NT2/D1 (cell line): ENCODE measurements at regions not wholly inside any gene's neighbourhood (a gene's known extent, or its start where the extent isn't known, plus 50 kb on each side); places are given as distances from the start of the nearest gene placed in this dataset.

ENCODE experiments used
- DNase-seq: peaks from one replicate; pipeline ENCODE4 v3.0.0-alpha.2; 2011; ENCODE audit warnings: low read depth, low spot score
- H3K27me3 ChIP-seq: 2 replicates; pipeline ENCODE4 v1.6.0; 2011; ENCODE audit warnings: mild to moderate bottlenecking; ENCODE audit not compliant: insufficient read length, insufficient read depth
- H3K36me3 ChIP-seq: 2 replicates; pipeline ENCODE4 v1.6.1; 2011; ENCODE audit warnings: mild to moderate bottlenecking, low read length, mixed read lengths; ENCODE audit not compliant: insufficient read depth, insufficient read length
- H3K4me1 ChIP-seq: 2 replicates; pipeline ENCODE4 v1.5.1; 2011; ENCODE audit not compliant: insufficient read depth, insufficient read length
- H3K4me3 ChIP-seq: 2 replicates; pipeline ENCODE4 v1.5.1; 2011; ENCODE audit warnings: low read depth; ENCODE audit not compliant: insufficient read length
- H3K9ac ChIP-seq: 2 replicates; pipeline ENCODE4 v1.6.0; 2011; ENCODE audit warnings: low read depth; ENCODE audit not compliant: insufficient read length
- H3K9me3 ChIP-seq: 2 replicates; pipeline ENCODE4 v1.5.1; 2011; ENCODE audit warnings: mild to moderate bottlenecking, low read length; ENCODE audit not compliant: insufficient read depth
- SUZ12 ChIP-seq: IDR thresholded peaks from 2 replicates; pipeline ENCODE4 v1.6.1; 2011; ENCODE audit not compliant: insufficient read length, insufficient read depth; ENCODE audit errors: extremely low read depth
- YY1 ChIP-seq: IDR thresholded peaks from 2 replicates; pipeline ENCODE4 v1.6.1; 2011; ENCODE audit not compliant: insufficient read length, insufficient read depth
- ZNF274 ChIP-seq: IDR thresholded peaks from 2 replicates; pipeline ENCODE4 v1.6.1; 2011; ENCODE audit warnings: mild to moderate bottlenecking, low read depth, low read length

DNA sequence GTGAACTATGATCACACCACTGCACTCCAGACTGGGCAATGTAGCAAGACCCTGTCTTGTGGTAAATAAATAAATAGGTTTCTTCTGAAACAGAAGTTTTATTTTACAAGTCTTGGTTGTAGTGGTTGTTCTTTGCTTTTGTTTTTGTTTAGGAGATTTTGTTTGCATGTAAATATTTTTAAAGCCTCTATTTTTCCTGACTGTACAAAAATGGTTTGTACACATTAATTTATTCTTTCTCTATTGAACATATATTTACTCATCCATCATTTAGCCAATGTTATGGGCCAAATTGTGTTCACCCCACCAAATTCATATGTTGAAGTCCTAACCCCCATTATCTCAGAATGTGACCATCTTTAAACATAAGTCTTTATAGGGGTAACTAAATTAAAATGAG lies 580.1 kb downstream of the EPHA4 start:
- no peak for DNase-seq
- no peak overlapping the region for H3K9ac ChIP-seq
- TF ChIP-seq YY1 = no peak
- no peak for TF ChIP-seq SUZ12
- no peak for TF ChIP-seq ZNF274
- no peaks in the 10 kb centered on the region for H3K36me3 ChIP-seq
- H3K4me3 ChIP-seq = no peak overlapping the region
- H3K4me1 ChIP-seq = no peaks in the 10 kb centered on the region
- no peaks in the 10 kb centered on the region for H3K27me3 ChIP-seq
- no peaks in the 10 kb centered on the region for H3K9me3 ChIP-seq

DNA sequence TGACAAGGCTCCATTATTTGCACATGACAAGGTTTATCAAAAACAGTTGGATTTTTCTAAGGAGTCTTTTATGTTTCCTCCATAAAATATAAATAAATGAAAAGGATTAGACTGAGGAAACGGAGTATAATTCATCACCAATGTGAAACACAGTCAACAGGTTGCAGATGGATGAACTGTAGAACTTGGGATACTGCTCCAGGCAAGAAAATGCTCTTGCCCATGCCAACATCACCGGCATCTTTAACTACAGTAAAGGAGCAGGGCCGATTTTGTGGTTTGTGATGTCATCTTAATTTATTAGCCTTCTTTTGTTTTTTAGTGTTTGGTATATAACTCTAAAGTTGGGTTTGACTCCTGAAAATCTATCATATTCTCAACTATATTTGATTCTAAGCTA lies 577.3 kb downstream of the EPHA4 start:
- no peaks in the 10 kb centered on the region for H3K36me3 ChIP-seq
- H3K9ac ChIP-seq = no peak overlapping the region
- H3K4me1 ChIP-seq = no peaks in the 10 kb centered on the region
- no peak for TF ChIP-seq SUZ12
- TF ChIP-seq ZNF274 = no peak
- TF ChIP-seq YY1 = no peak
- H3K4me3 ChIP-seq = no peak overlapping the region
- H3K27me3 ChIP-seq = no peaks in the 10 kb centered on the region
- DNase-seq = no peak
- H3K9me3 ChIP-seq = no peaks in the 10 kb centered on the region

DNA sequence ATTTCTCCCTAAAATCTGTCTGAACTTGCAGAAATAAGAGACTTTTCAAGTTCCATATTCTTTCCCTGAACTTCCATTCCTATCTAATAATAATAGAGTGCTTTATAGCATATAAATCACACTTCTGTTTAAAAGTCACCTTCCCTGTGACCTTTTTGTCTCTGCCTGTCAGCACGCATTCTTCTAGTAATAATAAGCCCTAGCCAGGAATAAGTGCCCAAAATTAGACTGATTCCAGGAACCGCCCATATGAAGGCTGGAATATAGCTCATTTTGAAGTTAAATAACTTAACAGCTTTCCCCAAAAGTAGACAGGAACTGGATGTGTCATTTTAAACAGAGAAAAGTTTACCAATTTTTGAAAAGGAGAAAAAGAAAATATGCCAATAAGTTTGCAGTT lies 576.5 kb downstream of the EPHA4 start:
- TF ChIP-seq YY1 = no peak
- TF ChIP-seq SUZ12 = no peak
- TF ChIP-seq ZNF274 = no peak
- H3K9ac ChIP-seq = no peak overlapping the region
- no peaks in the 10 kb centered on the region for H3K27me3 ChIP-seq
- H3K4me1 ChIP-seq = no peaks in the 10 kb centered on the region
- no peaks in the 10 kb centered on the region for H3K9me3 ChIP-seq
- H3K36me3 ChIP-seq = no peaks in the 10 kb centered on the region
- H3K4me3 ChIP-seq = no peak overlapping the region
- no peak for DNase-seq

DNA sequence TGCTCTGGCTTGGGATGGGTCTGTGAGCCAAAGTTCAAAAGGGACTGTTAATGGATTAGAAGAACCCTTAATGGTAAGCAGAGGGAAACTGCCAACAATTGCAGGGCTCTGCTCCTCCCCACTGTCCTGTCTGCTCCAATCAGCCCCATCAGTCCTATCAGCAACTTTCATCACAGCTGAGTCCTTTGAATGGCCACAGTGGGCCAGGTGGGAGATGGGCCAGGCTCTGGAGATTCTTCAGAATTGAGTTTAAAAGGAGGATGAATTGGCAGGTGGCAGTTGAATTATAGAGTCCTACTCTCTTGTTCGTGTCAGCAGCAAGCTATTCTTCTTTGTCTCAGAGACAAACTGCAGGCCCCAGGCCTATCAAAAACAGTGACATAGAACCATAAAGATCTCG lies 573.9 kb downstream of the EPHA4 start:
- H3K27me3 ChIP-seq = no peaks in the 10 kb centered on the region
- H3K36me3 ChIP-seq = no peaks in the 10 kb centered on the region
- no peaks in the 10 kb centered on the region for H3K4me1 ChIP-seq
- no peaks in the 10 kb centered on the region for H3K9me3 ChIP-seq
- no peak overlapping the region for H3K9ac ChIP-seq
- no peak for DNase-seq
- TF ChIP-seq YY1 (no peak), ZNF274 (no peak), SUZ12 (no peak)
- no peak overlapping the region for H3K4me3 ChIP-seq

DNA sequence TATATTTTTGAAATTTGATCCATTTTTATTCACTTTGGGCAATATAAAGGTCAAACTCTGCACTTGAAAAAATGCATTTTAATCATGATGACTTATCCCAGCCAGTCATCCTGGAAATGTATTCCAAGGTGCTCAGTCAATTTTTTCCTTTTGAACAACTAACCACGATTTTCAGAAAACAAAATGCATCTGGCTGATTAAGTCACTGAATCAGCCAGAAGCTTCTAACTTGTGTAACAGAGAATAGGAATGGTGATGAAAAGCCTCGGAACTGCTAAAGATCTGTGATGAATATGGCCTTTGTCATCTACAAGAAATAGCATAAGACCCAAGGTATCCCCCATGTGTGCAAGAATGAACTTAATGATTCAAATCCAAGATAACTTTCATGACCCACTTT lies 572.7 kb downstream of the EPHA4 start:
- H3K4me3 ChIP-seq = no peak overlapping the region
- no peak for DNase-seq
- no peaks in the 10 kb centered on the region for H3K4me1 ChIP-seq
- H3K9me3 ChIP-seq = no peaks in the 10 kb centered on the region
- H3K36me3 ChIP-seq = no peaks in the 10 kb centered on the region
- TF ChIP-seq YY1 = no peak
- no peak for TF ChIP-seq SUZ12
- no peak for TF ChIP-seq ZNF274
- no peaks in the 10 kb centered on the region for H3K27me3 ChIP-seq
- no peak overlapping the region for H3K9ac ChIP-seq

DNA sequence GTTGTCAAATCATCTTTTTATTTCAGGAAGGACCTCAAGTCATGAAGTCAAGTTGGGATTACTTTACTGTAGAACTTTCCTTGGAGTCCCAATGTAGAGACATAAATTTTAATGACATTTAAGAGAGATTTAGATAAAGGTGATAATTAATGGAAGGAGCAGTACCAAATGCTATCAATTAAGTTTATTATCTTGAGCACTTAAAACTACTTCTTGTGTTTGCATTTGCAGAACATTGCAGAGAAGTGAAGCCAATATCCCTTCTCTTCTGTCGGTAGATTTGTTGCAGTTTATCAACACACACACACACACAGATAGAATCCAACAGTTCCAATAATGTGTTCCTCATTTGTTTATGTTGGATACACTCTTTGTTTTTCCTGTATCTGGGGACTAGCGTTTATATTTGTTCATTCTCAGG lies 570.7 kb downstream of the EPHA4 start:
- no peak for DNase-seq
- Histone ChIP-seq H3K4me3 (no peak overlapping the region), H3K9ac (no peak overlapping the region), H3K4me1 (no peaks in the 10 kb centered on the region), H3K27me3 (no peaks in the 10 kb centered on the region), H3K36me3 (no peaks in the 10 kb centered on the region), H3K9me3 (no peaks in the 10 kb centered on the region)
- TF ChIP-seq ZNF274 (no peak), SUZ12 (no peak), YY1 (no peak)

DNA sequence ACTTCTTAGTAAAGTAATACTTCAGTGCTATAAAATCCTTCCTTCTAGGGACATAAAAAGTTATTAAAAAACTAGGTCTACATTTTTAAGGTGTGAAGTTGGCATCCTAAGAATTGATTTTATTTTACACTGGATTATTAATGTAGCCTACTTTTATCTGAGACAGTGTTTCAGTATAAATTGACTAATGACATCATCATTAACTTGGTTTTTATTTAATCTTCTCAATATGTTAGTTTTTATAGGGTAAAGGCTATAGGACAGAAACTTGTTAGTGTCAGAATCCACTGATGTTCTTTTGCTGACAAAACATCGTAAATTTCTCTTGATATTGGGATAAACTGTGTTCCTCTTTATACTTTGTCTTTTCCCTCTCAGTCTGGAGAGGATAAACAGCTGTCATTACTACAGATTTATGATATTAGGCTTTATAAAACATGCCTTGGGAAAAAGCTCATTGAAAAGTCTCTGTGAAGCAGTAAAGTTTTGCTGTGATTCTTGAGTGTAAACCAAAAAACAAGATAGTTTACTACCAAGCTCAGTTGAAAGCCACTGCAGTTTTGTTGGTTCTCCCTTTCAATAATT lies 569.9 kb downstream of the EPHA4 start:
- TF ChIP-seq SUZ12 (no peak), YY1 (no peak), ZNF274 (no peak)
- Histone ChIP-seq H3K9me3 (no peaks in the 10 kb centered on the region), H3K36me3 (no peaks in the 10 kb centered on the region), H3K4me3 (no peak overlapping the region), H3K27me3 (no peaks in the 10 kb centered on the region), H3K4me1 (no peaks in the 10 kb centered on the region), H3K9ac (no peak overlapping the region)
- DNase-seq = no peak
